B cell (primary cell): ENCODE measurements at regions not wholly inside any gene's neighbourhood (a gene's known extent, or its start where the extent isn't known, plus 50 kb on each side); places are given as distances from the start of the nearest gene placed in this dataset.

Experiments used
- ATAC-seq: fragments of 200-7000 bp; cut with Tn5 transposase; one replicate; pipeline ENCODE4 v1.10.0; 2021; ENCODE audit warnings: low read depth, mild to moderate bottlenecking, moderate number of reproducible peaks, moderate library complexity
- CTCF ChIA-PET: fragments of 350-600 bp; sonication (Branson Sonifier 250); formaldehyde crosslinking; loops from one replicate; lab custom pipeline; 2021; ENCODE audit warnings: antibody characterized with exemption, inconsistent platforms; lab: Charles Lee
- POLR2A ChIA-PET: fragments of 350-600 bp; sonication (Branson Sonifier 250); formaldehyde crosslinking; loops from one replicate; lab custom pipeline; 2021; ENCODE audit warnings: antibody characterized with exemption; lab: Charles Lee
- DNase-seq: peaks from one replicate; pipeline ENCODE4 v3.0.0; 2013
- H2AFZ ChIP-seq: 2 replicates; pipeline ENCODE4 v1.6.1; 2012; ENCODE audit warnings: mild to moderate bottlenecking, low read depth, low read length; ENCODE audit not compliant: insufficient read depth, poor library complexity, severe bottlenecking
- H3K27ac ChIP-seq, 2 donors: 1 replicate in 1 of 2; 2 replicates in 1 of 2; pipeline ENCODE4 v1.5.1; 2012 to 2013; ENCODE audit warnings: low read length in 2 of 2, mild to moderate bottlenecking in 2 of 2, moderate library complexity in 1 of 2
- H3K27me3 ChIP-seq, 4 experiments: fragments of 200-600 bp in 1 of 4; sonication (generic) in 1 of 4; replicated peaks in 1 of 4; 1 replicate in 2 of 4; 2 replicates in 2 of 4; pipeline versions ENCODE4 v1.6.1 to v1.7.0; 2013 to 2016; ENCODE audit warnings: low read length in 3 of 4, mild to moderate bottlenecking in 2 of 4, mixed read lengths in 1 of 4, moderate library complexity in 1 of 4; ENCODE audit not compliant: insufficient read depth in 4 of 4, control insufficient read depth in 3 of 4; ENCODE audit errors: control extremely low read depth in 1 of 4
- H3K36me3 ChIP-seq, 2 experiments: replicated peaks in 1 of 2; 1 replicate in 1 of 2; 2 replicates in 1 of 2; pipeline versions ENCODE4 v1.6.1 to v1.7.1; 2013; ENCODE audit warnings: low read length in 1 of 2; ENCODE audit not compliant: insufficient read depth in 2 of 2, control insufficient read depth in 1 of 2; ENCODE audit errors: control extremely low read depth in 1 of 2, extremely low read depth in 1 of 2
- H3K4me1 ChIP-seq, 2 donors: fragments of 200-600 bp in 1 of 2; sonication (generic) in 1 of 2; 1 replicate in 1 of 2; 2 replicates in 1 of 2; pipeline versions ENCODE4 v1.5.1 to v1.6.1; 2013 to 2017; ENCODE audit warnings: low read length in 2 of 2; ENCODE audit not compliant: control insufficient read depth in 2 of 2, insufficient read depth in 2 of 2
- H3K4me2 ChIP-seq: replicated peaks from 2 replicates; pipeline ENCODE3; 2012; ENCODE audit warnings: mild to moderate bottlenecking, low read depth, low read length; ENCODE audit not compliant: poor library complexity, severe bottlenecking
- H3K4me3 ChIP-seq, 5 experiments: fragments of 200-600 bp in 1 of 5; sonication (generic) in 1 of 5; 1 replicate in 3 of 5; 2 replicates in 2 of 5; pipeline versions ENCODE4 v1.5.1 to v1.7.0; 2011 to 2016; ENCODE audit warnings: low read length in 4 of 5, mild to moderate bottlenecking in 4 of 5, low read depth in 2 of 5, control low read depth in 1 of 5, moderate library complexity in 1 of 5; ENCODE audit not compliant: insufficient read depth in 1 of 5; ENCODE audit errors: control extremely low read depth in 1 of 5, extremely low read depth in 1 of 5
- H3K79me2 ChIP-seq: fragments of 200-600 bp; sonication (generic); one replicate; pipeline ENCODE4 v1.6.0; 2016; ENCODE audit warnings: low read length; ENCODE audit not compliant: control insufficient read depth, insufficient read depth
- H3K9ac ChIP-seq: fragments of 200-600 bp; sonication (generic); 2 replicates; pipeline ENCODE4 v1.6.1; 2017; ENCODE audit warnings: mild to moderate bottlenecking, low read length, moderate library complexity
- H3K9me3 ChIP-seq, 3 donors: one replicate each; pipeline versions ENCODE4 v1.6.1 to v1.7.1; 2013; ENCODE audit warnings: low read length in 2 of 3; ENCODE audit not compliant: control insufficient read depth in 2 of 3, insufficient read depth in 1 of 3; ENCODE audit errors: control extremely low read depth in 1 of 3
- H4K20me1 ChIP-seq: 2 replicates; pipeline ENCODE4 v1.6.0; 2012; ENCODE audit warnings: mild to moderate bottlenecking, low read length; ENCODE audit not compliant: insufficient read depth, control insufficient read depth, poor library complexity, severe bottlenecking
- H3K27ac Mint-ChIP-seq: one replicate; pipeline ENCODE4 v1.8.0; 2021; ENCODE audit warnings: mixed read lengths
- H3K27me3 Mint-ChIP-seq: one replicate; pipeline ENCODE4 v1.8.0; 2021; ENCODE audit warnings: mixed read lengths
- H3K4me1 Mint-ChIP-seq: one replicate; pipeline ENCODE4 v1.8.0; 2021; ENCODE audit warnings: mixed read lengths
- H3K4me3 Mint-ChIP-seq: one replicate; pipeline ENCODE4 v1.8.0; 2021; ENCODE audit warnings: mixed read lengths
- H3K9me3 Mint-ChIP-seq: one replicate; pipeline ENCODE4 v1.8.0; 2022; ENCODE audit warnings: mixed read lengths; ENCODE audit not compliant: insufficient read depth
- EZH2 ChIP-seq: IDR thresholded peaks from 2 replicates; pipeline ENCODE4 v1.6.1; 2012; ENCODE audit warnings: borderline replicate concordance, low read depth, mild to moderate bottlenecking, moderate library complexity, low read length; ENCODE audit not compliant: insufficient read depth, poor library complexity, severe bottlenecking
- WGBS: methylation state at CpG from one replicate; pipeline ENCODE4 v1.1.5; 2013; ENCODE audit warnings: missing lambda C conversion rate; ENCODE audit not compliant: insufficient coverage; 5-methylcytosine and 5-hydroxymethylcytosine counted together
- intact Hi-C: fragments of 100-400 bp; cut with micrococcal nuclease; formaldehyde crosslinking; loops from one replicate; pipeline ENCODE4 v1.10.0; 2022
- TF ChIP-seq, protein P1 (sequence below): fragments of 200-600 bp; IDR thresholded peaks from one replicate; pipeline ENCODE4 v1.8.0; 2022; ENCODE audit warnings: antibody characterized with exemption, mild to moderate bottlenecking

GRCh38 chr5:155898284-155898683 is 428.7 kb upstream of the SGCD start:
- Histone ChIP-seq H3K9ac (no peak overlapping the region), H2AFZ (no peak overlapping the region), H4K20me1 (no peaks in the 10 kb centered on the region), H3K9me3 (no peaks in the 10 kb centered on the region), H3K36me3 (no peaks in the 10 kb centered on the region), H3K27me3 (no peaks in the 10 kb centered on the region), H3K4me1 (no peaks in the 10 kb centered on the region), H3K79me2 (no peaks in the 10 kb centered on the region), H3K4me2 (no peak overlapping the region), H3K27ac (no peak overlapping the region), H3K4me3 (no peak overlapping the region)
- Mint-ChIP-seq H3K4me1 (no peaks in the 10 kb centered on the region), H3K27me3 (no peaks in the 10 kb centered on the region), H3K27ac (no peak overlapping the region), H3K9me3 (no peaks in the 10 kb centered on the region), H3K4me3 (no peak overlapping the region)
- CTCF ChIA-PET, result no interaction called here
- POLR2A ChIA-PET, result no interaction called here
- ATAC-seq (no peak), DNase-seq (no peak)
- intact Hi-C loops, result no loop called here
- TF ChIP-seq, protein P1, sequence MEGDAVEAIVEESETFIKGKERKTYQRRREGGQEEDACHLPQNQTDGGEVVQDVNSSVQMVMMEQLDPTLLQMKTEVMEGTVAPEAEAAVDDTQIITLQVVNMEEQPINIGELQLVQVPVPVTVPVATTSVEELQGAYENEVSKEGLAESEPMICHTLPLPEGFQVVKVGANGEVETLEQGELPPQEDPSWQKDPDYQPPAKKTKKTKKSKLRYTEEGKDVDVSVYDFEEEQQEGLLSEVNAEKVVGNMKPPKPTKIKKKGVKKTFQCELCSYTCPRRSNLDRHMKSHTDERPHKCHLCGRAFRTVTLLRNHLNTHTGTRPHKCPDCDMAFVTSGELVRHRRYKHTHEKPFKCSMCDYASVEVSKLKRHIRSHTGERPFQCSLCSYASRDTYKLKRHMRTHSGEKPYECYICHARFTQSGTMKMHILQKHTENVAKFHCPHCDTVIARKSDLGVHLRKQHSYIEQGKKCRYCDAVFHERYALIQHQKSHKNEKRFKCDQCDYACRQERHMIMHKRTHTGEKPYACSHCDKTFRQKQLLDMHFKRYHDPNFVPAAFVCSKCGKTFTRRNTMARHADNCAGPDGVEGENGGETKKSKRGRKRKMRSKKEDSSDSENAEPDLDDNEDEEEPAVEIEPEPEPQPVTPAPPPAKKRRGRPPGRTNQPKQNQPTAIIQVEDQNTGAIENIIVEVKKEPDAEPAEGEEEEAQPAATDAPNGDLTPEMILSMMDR, result no peak
- no peak for TF ChIP-seq EZH2

GRCh38 chr5:155903791-155904190 is 423.2 kb upstream of the SGCD start:
- H3K9me3 Mint-ChIP-seq, result no peaks in the 10 kb centered on the region
- H4K20me1 ChIP-seq, result no peaks in the 10 kb centered on the region
- H2AFZ ChIP-seq, result no peak overlapping the region
- H3K27ac ChIP-seq, result no peak overlapping the region
- H3K9me3 ChIP-seq, result no peaks in the 10 kb centered on the region
- CTCF ChIA-PET, result no interaction called here
- H3K79me2 ChIP-seq, result no peaks in the 10 kb centered on the region
- no peak for DNase-seq
- H3K4me2 ChIP-seq, result no peak overlapping the region
- no CpG with 5 or more reads among the region's 4 CpGs for WGBS
- no peaks in the 10 kb centered on the region for H3K27me3 Mint-ChIP-seq
- no peaks in the 10 kb centered on the region for H3K36me3 ChIP-seq
- no peak overlapping the region for H3K4me3 Mint-ChIP-seq
- ATAC-seq, result no peak
- TF ChIP-seq EZH2, result no peak
- TF ChIP-seq, protein P1, result no peak
- POLR2A ChIA-PET, result no interaction called here
- no peaks in the 10 kb centered on the region for H3K4me1 ChIP-seq
- no peak overlapping the region for H3K9ac ChIP-seq
- no peaks in the 10 kb centered on the region for H3K27me3 ChIP-seq
- no peak overlapping the region for H3K4me3 ChIP-seq
- H3K27ac Mint-ChIP-seq, result no peak overlapping the region
- intact Hi-C loops, result no loop called here
- no peaks in the 10 kb centered on the region for H3K4me1 Mint-ChIP-seq
